PC-9 (cell line): ENCODE measurements at regions not wholly inside any gene's neighbourhood (a gene's known extent, or its start where the extent isn't known, plus 50 kb on each side); places are given as distances from the start of the nearest gene placed in this dataset.

Source experiments
- BruUV-seq: library from RNA; stranded (reverse); fragments of 400-500 nt; replicated peaks from 2 replicates; lab custom pipeline; 2021; lab: Mats Ljungman, UMichigan
- CTCF ChIA-PET: fragments of 300-600 bp; sonication (Branson Sonifier 250); formaldehyde crosslinking; loops from one replicate; lab custom pipeline; 2022; ENCODE audit warnings: antibody characterized with exemption; lab: Charles Lee
- POLR2A ChIA-PET: fragments of 300-600 bp; sonication (Branson Sonifier 250); formaldehyde crosslinking; loops from one replicate; lab custom pipeline; 2022; ENCODE audit warnings: antibody characterized with exemption; ENCODE audit not compliant: unreplicated experiment; lab: Charles Lee
- DNase-seq, 2 experiments: peaks; one replicate each; pipeline versions ENCODE4 v3.0.0 to v3.0.0-alpha.2; 2015 to 2022; ENCODE audit warnings: mixed read lengths in 1 of 2
- H2AFZ ChIP-seq: fragments of 200-600 bp; sonication (generic); 2 replicates; pipeline ENCODE4 v1.8.1; 2017; ENCODE audit warnings: antibody characterized with exemption
- H3F3A ChIP-seq: fragments of 200-600 bp; sonication (generic); 2 replicates; pipeline ENCODE4 v1.8.1; 2017; ENCODE audit warnings: antibody characterized with exemption, mild to moderate bottlenecking, low read depth; ENCODE audit not compliant: insufficient read depth
- H3K27ac ChIP-seq: fragments of 200-600 bp; sonication (generic); 2 replicates; pipeline ENCODE4 v1.6.1; 2016; ENCODE audit warnings: mixed run types
- H3K27me3 ChIP-seq: fragments of 200-600 bp; sonication (generic); 2 replicates; pipeline ENCODE4 v1.6.1; 2016; ENCODE audit warnings: low read depth, mixed run types; ENCODE audit not compliant: insufficient read depth
- H3K36me3 ChIP-seq: fragments of 200-600 bp; sonication (generic); 2 replicates; pipeline ENCODE4 v1.6.1; 2016; ENCODE audit warnings: low read depth, mixed run types
- H3K4me1 ChIP-seq: fragments of 200-600 bp; sonication (generic); replicated peaks from 2 replicates; pipeline ENCODE4 v1.6.1; 2016; ENCODE audit warnings: mixed run types; ENCODE audit not compliant: insufficient read depth
- H3K4me2 ChIP-seq: fragments of 200-600 bp; sonication (generic); 2 replicates; pipeline ENCODE4 v1.6.1; 2017; ENCODE audit warnings: mixed run types
- H3K4me3 ChIP-seq: fragments of 200-600 bp; sonication (generic); 2 replicates; pipeline ENCODE4 v1.6.1; 2016; ENCODE audit warnings: mixed run types
- H3K79me2 ChIP-seq: fragments of 200-600 bp; sonication (generic); 2 replicates; pipeline ENCODE4 v1.6.1; 2017; ENCODE audit warnings: low read depth, mixed run types
- H3K9me2 ChIP-seq: fragments of 200-600 bp; sonication (generic); 2 replicates; pipeline ENCODE4 v1.8.1; 2017; ENCODE audit warnings: mild to moderate bottlenecking; ENCODE audit not compliant: insufficient read depth
- H3K9me3 ChIP-seq: fragments of 200-600 bp; sonication (generic); 2 replicates; pipeline ENCODE4 v1.8.1; 2016; ENCODE audit warnings: low read depth; ENCODE audit not compliant: insufficient read depth
- H4K20me1 ChIP-seq: fragments of 200-600 bp; sonication (generic); 2 replicates; pipeline ENCODE4 v1.8.1; 2017; ENCODE audit not compliant: insufficient read depth
- CTCF ChIP-seq: fragments of 200-600 bp; sonication (generic); conservative IDR thresholded peaks from 2 replicates; pipeline ENCODE4 v1.6.1; 2017; ENCODE audit warnings: mixed run types, antibody characterized with exemption, mild to moderate bottlenecking, moderate library complexity
- EZH2 ChIP-seq: fragments of 200-600 bp; sonication (generic); IDR thresholded peaks from 2 replicates; pipeline ENCODE4 v1.8.0; 2017; ENCODE audit warnings: antibody characterized with exemption, low read depth
- intact Hi-C: fragments of 100-400 bp; cut with micrococcal nuclease; formaldehyde crosslinking; loops from one replicate; pipeline ENCODE4 v1.10.0; 2022; ENCODE audit not compliant: unreplicated experiment

- TF ChIP-seq CTCF (no peak), EZH2 (no peak)
- no peaks in the 10 kb centered on the region for H3K4me1 ChIP-seq
- H3F3A ChIP-seq: no peaks in the 10 kb centered on the region
- H3K4me3 ChIP-seq: no peak overlapping the region
- no peak overlapping the region for H3K27ac ChIP-seq
- BruUV-seq: no TSS peak
- H3K79me2 ChIP-seq: no peaks in the 10 kb centered on the region
- H3K9me2 ChIP-seq: no peaks in the 10 kb centered on the region
- no peak for DNase-seq
- no peaks in the 10 kb centered on the region for H3K36me3 ChIP-seq
- intact Hi-C loops: no loop called here
- no peaks in the 10 kb centered on the region for H4K20me1 ChIP-seq
- H3K27me3 ChIP-seq: no peaks in the 10 kb centered on the region
- POLR2A ChIA-PET: no interaction called here
- CTCF ChIA-PET: no interaction called here
- no peaks in the 10 kb centered on the region for H3K9me3 ChIP-seq
- H3K4me2 ChIP-seq: no peak overlapping the region
- no peak overlapping the region for H2AFZ ChIP-seq
Measured at GRCh38 chr10:124174673-124175645, 81.6 kb upstream of the CHST15 start.

GRCh38 chr10:124174071-124174566, 80.7 kb upstream of the CHST15 start:
- POLR2A ChIA-PET: no interaction called here
- CTCF ChIA-PET: no interaction called here
- H3K4me1 ChIP-seq: no peaks in the 10 kb centered on the region

More at GRCh38 chr10:124174071-124174566, 80.7 kb upstream of the CHST15 start:
- no TSS peak for BruUV-seq
- Histone ChIP-seq H3K9me3 (no peaks in the 10 kb centered on the region), H3K9me2 (no peaks in the 10 kb centered on the region), H3K4me3 (no peak overlapping the region), H3K27me3 (no peaks in the 10 kb centered on the region), H3F3A (no peaks in the 10 kb centered on the region), H4K20me1 (no peaks in the 10 kb centered on the region), H3K36me3 (no peaks in the 10 kb centered on the region), H3K79me2 (no peaks in the 10 kb centered on the region), H2AFZ (no peak overlapping the region), H3K4me2 (no peak overlapping the region), H3K27ac (no peak overlapping the region)
- no peak for DNase-seq
- intact Hi-C loops: no loop called here
- TF ChIP-seq CTCF: no peak
- TF ChIP-seq EZH2: no peak
